ENCODE measurements at regions not wholly inside any gene's neighbourhood (a gene's known extent, or its start where the extent isn't known, plus 50 kb on each side); places are given as distances from the start of the nearest gene placed in this dataset.

GRCh38 chr3:147000274-147000673 lies 395.1 kb upstream of the PLSCR5 start:
- CTCF ChIA-PET: no interaction called here
- no peak for TF ChIP-seq ARNT (IDR thresholded peaks at IDR 0.05)
- DNase-seq (ENCODE audit: extremely low spot score): no peak
- POLR2A ChIA-PET: no interaction called here

GRCh38 chr3:146991907-146992306 lies 386.8 kb upstream of the PLSCR5 start:
- no peak for DNase-seq (ENCODE audit: extremely low spot score)
- CTCF ChIA-PET: no interaction called here
- POLR2A ChIA-PET: no interaction called here
- TF ChIP-seq FOXK2 (IDR thresholded peaks at IDR 0.05) (no peak), ZNF384 (IDR thresholded peaks at IDR 0.05) (no peak), SUZ12 (IDR thresholded peaks at IDR 0.05) (no peak), TARDBP (IDR thresholded peaks at IDR 0.05) (no peak), ELF4 (IDR thresholded peaks at IDR 0.05) (no peak), BHLHE40 (IDR thresholded peaks at IDR 0.05; ENCODE audit: borderline replicate concordance) (no peak), CTBP1 (IDR thresholded peaks at IDR 0.05; ENCODE audit: borderline replicate concordance) (no peak), NFRKB (IDR thresholded peaks at IDR 0.05) (no peak), HDGF (IDR thresholded peaks at IDR 0.05; ENCODE audit: borderline replicate concordance) (no peak), PKNOX1 (IDR thresholded peaks at IDR 0.05) (no peak), L3MBTL2 (conservative IDR thresholded peaks at IDR 0.05) (no peak)

- ChIA-PET POLR2A (no interaction called here), CTCF (no interaction called here)
- no peak for DNase-seq (ENCODE audit: extremely low spot score)
- TF ChIP-seq HDGF (IDR thresholded peaks at IDR 0.05; ENCODE audit: borderline replicate concordance) (no peak), PKNOX1 (IDR thresholded peaks at IDR 0.05) (no peak), L3MBTL2 (conservative IDR thresholded peaks at IDR 0.05) (no peak), SUZ12 (IDR thresholded peaks at IDR 0.05) (no peak), TARDBP (IDR thresholded peaks at IDR 0.05) (no peak), BHLHE40 (IDR thresholded peaks at IDR 0.05; ENCODE audit: borderline replicate concordance) (no peak), NFRKB (IDR thresholded peaks at IDR 0.05) (no peak)
These were observed 370.3 kb upstream of the PLSCR5 start for GRCh38 chr3:146975476-146975875.

DNA sequence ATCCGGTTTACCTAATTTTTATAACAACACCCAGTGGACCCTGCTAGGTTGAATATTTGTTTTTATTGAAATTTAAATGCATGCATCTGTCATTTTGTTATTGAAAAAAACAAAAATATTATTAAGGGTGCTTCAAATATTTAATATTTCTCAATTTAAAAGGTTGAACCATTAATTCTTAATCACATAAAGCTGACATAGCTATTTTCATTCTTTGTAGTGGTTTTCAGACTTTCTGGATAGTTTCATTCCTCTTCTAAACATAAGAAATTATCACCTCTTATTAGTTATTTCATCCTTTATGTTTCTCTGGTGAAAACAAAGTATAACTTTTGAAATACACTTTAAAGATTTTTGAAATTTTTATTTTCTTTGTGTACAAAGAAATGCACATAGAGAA lies 369.9 kb upstream of the PLSCR5 start:
- CTCF ChIA-PET: no interaction called here
- no peak for TF ChIP-seq FOXM1 (IDR thresholded peaks at IDR 0.05; ENCODE audit: borderline replicate concordance)
- no peak for TF ChIP-seq ZNF384 (IDR thresholded peaks at IDR 0.05)
- TF ChIP-seq ELF4 (IDR thresholded peaks at IDR 0.05): no peak
- TF ChIP-seq CTBP1 (IDR thresholded peaks at IDR 0.05; ENCODE audit: borderline replicate concordance): no peak
- TF ChIP-seq HDGF (IDR thresholded peaks at IDR 0.05; ENCODE audit: borderline replicate concordance): no peak
- no peak for TF ChIP-seq LEF1 (IDR thresholded peaks at IDR 0.05; ENCODE audit: borderline replicate concordance)
- TF ChIP-seq FOXA1 (IDR thresholded peaks at IDR 0.05): no peak
- DNase-seq (ENCODE audit: extremely low spot score): no peak
- POLR2A ChIA-PET: no interaction called here

- ChIA-PET POLR2A (no interaction called here), CTCF (no interaction called here)
- no peak for TF ChIP-seq ZNF384 (IDR thresholded peaks at IDR 0.05)
- TF ChIP-seq PKNOX1 (IDR thresholded peaks at IDR 0.05): no peak
- no peak for TF ChIP-seq HDGF (IDR thresholded peaks at IDR 0.05; ENCODE audit: borderline replicate concordance)
- no peak for TF ChIP-seq ARNT (IDR thresholded peaks at IDR 0.05)
- TF ChIP-seq BHLHE40 (IDR thresholded peaks at IDR 0.05; ENCODE audit: borderline replicate concordance): no peak
- TF ChIP-seq LEF1 (IDR thresholded peaks at IDR 0.05; ENCODE audit: borderline replicate concordance): no peak
- TF ChIP-seq NFRKB (IDR thresholded peaks at IDR 0.05): no peak
- no peak for TF ChIP-seq FOXM1 (IDR thresholded peaks at IDR 0.05; ENCODE audit: borderline replicate concordance)
- no peak for TF ChIP-seq SUZ12 (IDR thresholded peaks at IDR 0.05)
- no peak for DNase-seq (ENCODE audit: extremely low spot score)
These were observed 368.9 kb upstream of the PLSCR5 start for GRCh38 chr3:146974001-146974400.

- no peak for TF ChIP-seq FOXA1 (IDR thresholded peaks at IDR 0.05)
- no peak for TF ChIP-seq SP1 (IDR thresholded peaks at IDR 0.05)
- TF ChIP-seq ARNT (IDR thresholded peaks at IDR 0.05): no peak
- no peak for TF ChIP-seq TARDBP (IDR thresholded peaks at IDR 0.05)
- no peak for TF ChIP-seq NFRKB (IDR thresholded peaks at IDR 0.05)
- TF ChIP-seq ELF4 (IDR thresholded peaks at IDR 0.05): no peak
- TF ChIP-seq ZNF384 (IDR thresholded peaks at IDR 0.05): no peak
- no peak for TF ChIP-seq BHLHE40 (IDR thresholded peaks at IDR 0.05; ENCODE audit: borderline replicate concordance)
- TF ChIP-seq FOXK2 (IDR thresholded peaks at IDR 0.05): no peak
- TF ChIP-seq PKNOX1 (IDR thresholded peaks at IDR 0.05): no peak
- DNase-seq (ENCODE audit: extremely low spot score): no peak
- ChIA-PET CTCF (no interaction called here), POLR2A (no interaction called here)
These were observed 367.6 kb upstream of the PLSCR5 start for GRCh38 chr3:146972726-146973125.

- no peak for DNase-seq (ENCODE audit: extremely low spot score)
- ChIA-PET CTCF (no interaction called here), POLR2A (no interaction called here)
- TF ChIP-seq SP1 (IDR thresholded peaks at IDR 0.05) (no peak), L3MBTL2 (conservative IDR thresholded peaks at IDR 0.05) (no peak), FOXK2 (IDR thresholded peaks at IDR 0.05) (no peak), ELF4 (IDR thresholded peaks at IDR 0.05) (no peak), NFRKB (IDR thresholded peaks at IDR 0.05) (no peak), SUZ12 (IDR thresholded peaks at IDR 0.05) (no peak), ZNF384 (IDR thresholded peaks at IDR 0.05) (no peak), TARDBP (IDR thresholded peaks at IDR 0.05) (no peak), BHLHE40 (IDR thresholded peaks at IDR 0.05; ENCODE audit: borderline replicate concordance) (no peak), HDGF (IDR thresholded peaks at IDR 0.05; ENCODE audit: borderline replicate concordance) (no peak)
These were observed 365.1 kb upstream of the PLSCR5 start for GRCh38 chr3:146970236-146970635.

Measured in HEK293T (cell line).